ENCODE measurements at regions not wholly inside any gene's neighbourhood (a gene's known extent, or its start where the extent isn't known, plus 50 kb on each side); places are given as distances from the start of the nearest gene placed in this dataset.

- TF ChIP-seq CTCF (IDR thresholded peaks at IDR 0.05; ENCODE audit: borderline replicate concordance, extremely low read depth, low read length, poor library complexity, severe bottlenecking) = no peak
- no peak for TF ChIP-seq EZH2 (IDR thresholded peaks at IDR 0.05; ENCODE audit: borderline replicate concordance, low read depth, low read length, severe bottlenecking)
These were observed 141.7 kb upstream of the NRIP1 start for GRCh38 chr21:15206514-15206913.

All from DND-41 (cell line).